GM23338 (cell line): ENCODE measurements at regions not wholly inside any gene's neighbourhood (a gene's known extent, or its start where the extent isn't known, plus 50 kb on each side); places are given as distances from the start of the nearest gene placed in this dataset.

ENCODE experiments used
- ATAC-seq: fragments of 200-7000 bp; cut with Tn5 transposase; 3 replicates; pipeline ENCODE4 v1.9.1; 2020
- DNase-seq: peaks from one replicate; pipeline ENCODE4 v3.0.0-alpha.2; 2015; ENCODE audit warnings: low spot score
- H2AFZ ChIP-seq: fragments of 200-600 bp; sonication (generic); 2 replicates; pipeline ENCODE4 v1.8.0; 2016; ENCODE audit warnings: antibody characterized with exemption, mild to moderate bottlenecking, moderate library complexity
- H3F3A ChIP-seq: fragments of 200-600 bp; sonication (generic); replicated peaks from 2 replicates; pipeline ENCODE4 v1.8.0; 2017; ENCODE audit warnings: antibody characterized with exemption, mixed run types, low read depth
- H3K27ac ChIP-seq: fragments of 200-600 bp; sonication (generic); 2 replicates; pipeline ENCODE4 v1.6.1; 2016; ENCODE audit warnings: low read depth
- H3K27me3 ChIP-seq: fragments of 200-600 bp; sonication (generic); 2 replicates; pipeline ENCODE4 v1.8.0; 2016; ENCODE audit warnings: mild to moderate bottlenecking, mixed run types, moderate library complexity; ENCODE audit not compliant: insufficient read depth
- H3K36me3 ChIP-seq: fragments of 200-600 bp; sonication (generic); 2 replicates; pipeline ENCODE4 v1.8.0; 2016; ENCODE audit warnings: mild to moderate bottlenecking; ENCODE audit not compliant: insufficient read depth
- H3K4me1 ChIP-seq: fragments of 200-600 bp; sonication (generic); 2 replicates; pipeline ENCODE4 v1.8.0; 2016; ENCODE audit warnings: mild to moderate bottlenecking, moderate library complexity; ENCODE audit not compliant: insufficient read depth
- H3K4me2 ChIP-seq: fragments of 200-600 bp; sonication (generic); 2 replicates; pipeline ENCODE4 v1.7.1; 2017; ENCODE audit warnings: mixed run types
- H3K4me3 ChIP-seq: fragments of 200-600 bp; sonication (generic); 2 replicates; pipeline ENCODE4 v1.6.1; 2016; ENCODE audit warnings: mixed run types
- H3K79me2 ChIP-seq: fragments of 200-600 bp; sonication (generic); replicated peaks from 2 replicates; pipeline ENCODE4 v1.8.0; 2017; ENCODE audit warnings: mild to moderate bottlenecking; ENCODE audit not compliant: insufficient read depth
- H3K9me2 ChIP-seq: fragments of 200-600 bp; sonication (generic); 2 replicates; pipeline ENCODE4 v1.8.0; 2017; ENCODE audit not compliant: insufficient read depth
- H4K20me1 ChIP-seq: fragments of 200-600 bp; sonication (generic); replicated peaks from 2 replicates; pipeline ENCODE4 v1.8.0; 2017; ENCODE audit warnings: mild to moderate bottlenecking; ENCODE audit not compliant: insufficient read depth
- H3K27ac Mint-ChIP-seq: 2 replicates; pipeline ENCODE4 v1.8.0; 2020; ENCODE audit warnings: inconsistent platforms, mild to moderate bottlenecking, moderate library complexity, mixed read lengths
- H3K27me3 Mint-ChIP-seq: 3 replicates; pipeline ENCODE4 v1.8.0; 2022; ENCODE audit warnings: low read depth, mild to moderate bottlenecking, moderate library complexity, mixed read lengths, inconsistent platforms; ENCODE audit not compliant: insufficient read depth, poor library complexity
- H3K36me3 Mint-ChIP-seq: 3 replicates; pipeline ENCODE4 v1.8.0; 2021; ENCODE audit warnings: low read depth, mild to moderate bottlenecking, inconsistent platforms, moderate library complexity, mixed read lengths
- H3K4me1 Mint-ChIP-seq: 3 replicates; pipeline ENCODE4 v1.8.0; 2020; ENCODE audit warnings: mild to moderate bottlenecking, inconsistent platforms, mixed read lengths
- H3K4me3 Mint-ChIP-seq: 3 replicates; pipeline ENCODE4 v1.8.0; 2021; ENCODE audit warnings: moderate library complexity, mild to moderate bottlenecking, inconsistent platforms, mixed read lengths
- H3K9me3 Mint-ChIP-seq: 3 replicates; pipeline ENCODE4 v1.8.0; 2020; ENCODE audit warnings: moderate library complexity, mild to moderate bottlenecking, inconsistent platforms, mixed read lengths
- CTCF ChIP-seq, 2 experiments: fragments of 200-600 bp in 1 of 2; sonication (generic) in 1 of 2; conservative IDR thresholded peaks; 2 replicates each; pipeline versions ENCODE4 v1.5.1 to v1.6.1; 2016 to 2017; ENCODE audit warnings: antibody characterized with exemption in 2 of 2, low read depth in 2 of 2, mild to moderate bottlenecking in 2 of 2, moderate library complexity in 1 of 2
- NANOG ChIP-seq: IDR thresholded peaks from 2 replicates; pipeline ENCODE4 v1.6.1; 2016; ENCODE audit warnings: antibody characterized with exemption, borderline replicate concordance
- POLR2AphosphoS5 ChIP-seq: IDR thresholded peaks from 2 replicates; pipeline ENCODE4 v1.6.1; 2016; ENCODE audit warnings: antibody characterized with exemption, low read depth
- ZNF114 ChIP-seq: fragments of 250-450 bp; sonication (Bioruptor Pico); IDR thresholded peaks from 2 replicates; pipeline ENCODE4 v1.5.0; 2020; ENCODE audit warnings: mild to moderate bottlenecking, moderate library complexity
- TF ChIP-seq, protein P1 (sequence below): fragments of 250-450 bp; sonication (Bioruptor Pico); IDR thresholded peaks from 2 replicates; pipeline ENCODE4 v1.5.0; 2020; ENCODE audit warnings: mild to moderate bottlenecking, moderate library complexity

DNA sequence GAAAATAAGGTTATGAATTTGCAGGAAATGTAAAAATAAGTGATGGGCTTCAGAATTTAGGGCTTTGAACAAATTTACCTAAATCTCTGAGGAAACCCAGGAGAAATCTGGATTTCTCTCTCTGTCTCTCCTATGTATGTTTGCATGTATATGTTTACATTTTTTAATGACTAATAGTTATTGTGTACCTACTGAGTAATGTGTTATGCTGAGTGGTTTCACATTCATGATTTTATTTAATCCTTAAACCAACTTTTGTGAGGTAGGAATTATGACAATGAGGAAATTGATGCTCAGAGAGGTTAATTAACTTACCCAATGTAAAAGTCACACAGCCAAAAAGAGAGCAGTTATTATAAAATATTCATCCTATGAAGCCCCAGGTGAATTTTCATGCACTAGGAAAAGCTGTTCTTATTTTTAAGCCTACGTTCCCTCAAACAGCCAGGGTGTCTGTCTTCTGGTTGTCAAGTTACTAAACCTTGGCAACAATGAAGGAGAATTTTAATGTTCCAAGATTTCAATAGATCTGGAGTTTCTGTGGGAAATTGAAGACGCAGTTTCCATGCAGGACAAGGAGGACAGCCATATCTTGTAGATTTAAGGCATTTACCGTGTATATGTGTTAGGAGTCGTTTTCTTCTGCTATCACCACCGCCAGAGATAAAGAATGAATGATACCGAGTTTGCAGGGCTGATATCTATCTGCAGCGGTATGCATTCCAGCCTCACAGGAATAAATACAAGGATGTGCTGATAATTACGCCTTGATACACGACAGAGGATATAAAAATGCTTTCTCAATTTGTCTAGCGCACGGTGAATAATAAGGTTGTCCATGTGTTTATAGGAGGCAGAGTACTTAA is 484.8 kb downstream of the ZSWIM6 start:
- TF ChIP-seq CTCF (conservative IDR thresholded peaks at IDR 0.05; ENCODE audit: low read depth in 2 of 2) (no peak), POLR2AphosphoS5 (no peak), ZNF114 (CRISPR knock-in tag) (no peak), NANOG (no peak)
- TF ChIP-seq, protein P1, sequence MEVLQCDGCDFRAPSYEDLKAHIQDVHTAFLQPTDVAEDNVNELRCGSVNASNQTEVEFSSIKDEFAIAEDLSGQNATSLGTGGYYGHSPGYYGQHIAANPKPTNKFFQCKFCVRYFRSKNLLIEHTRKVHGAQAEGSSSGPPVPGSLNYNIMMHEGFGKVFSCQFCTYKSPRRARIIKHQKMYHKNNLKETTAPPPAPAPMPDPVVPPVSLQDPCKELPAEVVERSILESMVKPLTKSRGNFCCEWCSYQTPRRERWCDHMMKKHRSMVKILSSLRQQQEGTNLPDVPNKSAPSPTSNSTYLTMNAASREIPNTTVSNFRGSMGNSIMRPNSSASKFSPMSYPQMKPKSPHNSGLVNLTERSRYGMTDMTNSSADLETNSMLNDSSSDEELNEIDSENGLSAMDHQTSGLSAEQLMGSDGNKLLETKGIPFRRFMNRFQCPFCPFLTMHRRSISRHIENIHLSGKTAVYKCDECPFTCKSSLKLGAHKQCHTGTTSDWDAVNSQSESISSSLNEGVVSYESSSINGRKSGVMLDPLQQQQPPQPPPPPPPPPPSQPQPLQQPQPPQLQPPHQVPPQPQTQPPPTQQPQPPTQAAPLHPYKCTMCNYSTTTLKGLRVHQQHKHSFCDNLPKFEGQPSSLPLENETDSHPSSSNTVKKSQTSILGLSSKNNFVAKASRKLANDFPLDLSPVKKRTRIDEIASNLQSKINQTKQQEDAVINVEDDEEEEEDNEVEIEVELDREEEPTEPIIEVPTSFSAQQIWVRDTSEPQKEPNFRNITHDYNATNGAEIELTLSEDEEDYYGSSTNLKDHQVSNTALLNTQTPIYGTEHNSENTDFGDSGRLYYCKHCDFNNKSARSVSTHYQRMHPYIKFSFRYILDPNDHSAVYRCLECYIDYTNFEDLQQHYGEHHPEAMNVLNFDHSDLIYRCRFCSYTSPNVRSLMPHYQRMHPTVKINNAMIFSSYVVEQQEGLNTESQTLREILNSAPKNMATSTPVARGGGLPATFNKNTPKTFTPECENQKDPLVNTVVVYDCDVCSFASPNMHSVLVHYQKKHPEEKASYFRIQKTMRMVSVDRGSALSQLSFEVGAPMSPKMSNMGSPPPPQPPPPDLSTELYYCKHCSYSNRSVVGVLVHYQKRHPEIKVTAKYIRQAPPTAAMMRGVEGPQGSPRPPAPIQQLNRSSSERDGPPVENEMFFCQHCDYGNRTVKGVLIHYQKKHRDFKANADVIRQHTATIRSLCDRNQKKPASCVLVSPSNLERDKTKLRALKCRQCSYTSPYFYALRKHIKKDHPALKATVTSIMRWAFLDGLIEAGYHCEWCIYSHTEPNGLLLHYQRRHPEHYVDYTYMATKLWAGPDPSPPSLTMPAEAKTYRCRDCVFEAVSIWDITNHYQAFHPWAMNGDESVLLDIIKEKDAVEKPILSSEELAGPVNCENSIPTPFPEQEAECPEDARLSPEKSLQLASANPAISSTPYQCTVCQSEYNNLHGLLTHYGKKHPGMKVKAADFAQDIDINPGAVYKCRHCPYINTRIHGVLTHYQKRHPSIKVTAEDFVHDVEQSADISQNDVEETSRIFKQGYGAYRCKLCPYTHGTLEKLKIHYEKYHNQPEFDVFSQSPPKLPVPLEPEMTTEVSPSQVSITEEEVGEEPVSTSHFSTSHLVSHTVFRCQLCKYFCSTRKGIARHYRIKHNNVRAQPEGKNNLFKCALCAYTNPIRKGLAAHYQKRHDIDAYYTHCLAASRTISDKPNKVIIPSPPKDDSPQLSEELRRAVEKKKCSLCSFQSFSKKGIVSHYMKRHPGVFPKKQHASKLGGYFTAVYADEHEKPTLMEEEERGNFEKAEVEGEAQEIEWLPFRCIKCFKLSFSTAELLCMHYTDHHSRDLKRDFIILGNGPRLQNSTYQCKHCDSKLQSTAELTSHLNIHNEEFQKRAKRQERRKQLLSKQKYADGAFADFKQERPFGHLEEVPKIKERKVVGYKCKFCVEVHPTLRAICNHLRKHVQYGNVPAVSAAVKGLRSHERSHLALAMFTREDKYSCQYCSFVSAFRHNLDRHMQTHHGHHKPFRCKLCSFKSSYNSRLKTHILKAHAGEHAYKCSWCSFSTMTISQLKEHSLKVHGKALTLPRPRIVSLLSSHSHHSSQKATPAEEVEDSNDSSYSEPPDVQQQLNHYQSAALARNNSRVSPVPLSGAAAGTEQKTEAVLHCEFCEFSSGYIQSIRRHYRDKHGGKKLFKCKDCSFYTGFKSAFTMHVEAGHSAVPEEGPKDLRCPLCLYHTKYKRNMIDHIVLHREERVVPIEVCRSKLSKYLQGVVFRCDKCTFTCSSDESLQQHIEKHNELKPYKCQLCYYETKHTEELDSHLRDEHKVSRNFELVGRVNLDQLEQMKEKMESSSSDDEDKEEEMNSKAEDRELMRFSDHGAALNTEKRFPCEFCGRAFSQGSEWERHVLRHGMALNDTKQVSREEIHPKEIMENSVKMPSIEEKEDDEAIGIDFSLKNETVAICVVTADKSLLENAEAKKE (CRISPR knock-in tag), result no peak
- Mint-ChIP-seq H3K9me3 (no peaks in the 10 kb centered on the region), H3K4me3 (no peak overlapping the region), H3K27ac (no peak overlapping the region), H3K36me3 (no peaks in the 10 kb centered on the region), H3K27me3 (peaks cover 6% of the 10 kb centered on the region), H3K4me1 (peaks cover 18% of the 10 kb centered on the region)
- no peaks in the 10 kb centered on the region for H4K20me1 ChIP-seq
- no peaks in the 10 kb centered on the region for H3K79me2 ChIP-seq
- H3F3A ChIP-seq, result no peaks in the 10 kb centered on the region
- no peaks in the 10 kb centered on the region for H3K9me2 ChIP-seq
- H3K27me3 ChIP-seq, result no peaks in the 10 kb centered on the region
- no peaks in the 10 kb centered on the region for H3K36me3 ChIP-seq
- DNase-seq, result no peak
- H2AFZ ChIP-seq, result no peak overlapping the region
- no peak overlapping the region for H3K4me2 ChIP-seq
- no peak for ATAC-seq
- no peaks in the 10 kb centered on the region for H3K4me1 ChIP-seq
- no peak overlapping the region for H3K27ac ChIP-seq
- no peak overlapping the region for H3K4me3 ChIP-seq
